Daoy (cell line): ENCODE measurements at regions not wholly inside any gene's neighbourhood (a gene's known extent, or its start where the extent isn't known, plus 50 kb on each side); places are given as distances from the start of the nearest gene placed in this dataset.

Source experiments
- DNase-seq: peaks from one replicate; pipeline ENCODE4 v3.0.0-alpha.2; 2015; ENCODE audit warnings: low read depth

DNA sequence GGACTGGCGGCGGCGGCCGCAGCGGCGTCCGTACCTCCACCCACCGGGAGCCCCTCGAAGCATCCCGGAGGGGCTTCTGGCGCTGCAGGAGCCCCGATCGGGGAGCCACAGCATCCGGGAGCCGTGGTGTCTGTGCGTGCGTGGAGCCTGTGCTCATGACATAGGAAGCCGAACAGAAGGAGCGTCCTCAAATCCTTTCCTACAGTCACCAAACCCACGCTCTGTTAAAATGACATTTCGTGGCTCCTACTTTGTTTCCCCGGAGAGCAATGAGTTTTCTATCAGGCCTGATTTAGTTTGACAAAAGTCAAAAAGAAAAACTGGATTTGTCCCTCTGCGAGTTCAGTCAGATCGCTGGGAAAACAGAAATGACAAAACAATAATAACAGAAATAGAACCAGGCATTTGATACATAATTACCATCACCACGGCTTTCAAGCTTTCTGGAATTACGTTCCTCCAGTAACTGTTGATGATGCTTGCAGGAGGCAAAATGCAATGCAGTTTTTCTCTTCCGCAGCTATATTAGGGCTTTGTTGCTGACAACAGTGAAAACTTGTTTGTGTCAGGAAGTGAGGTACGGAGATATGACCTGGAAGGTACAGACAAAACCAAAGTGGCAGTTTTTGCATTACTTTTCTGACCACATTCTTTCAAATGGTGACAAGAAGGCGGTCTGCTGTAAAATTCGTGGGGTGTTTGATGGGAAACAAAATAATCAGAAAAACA, 219.3 kb upstream of the MKLN1 start:
- DNase-seq = peak; percentile 26

GRCh38 chr7:131109011-131109758, 218.5 kb upstream of the MKLN1 start:
- DNase-seq = peak; percentile 38

GRCh38 chr7:131109759-131110296, 217.8 kb upstream of the MKLN1 start:
- peak; percentile 95 for DNase-seq

- DNase-seq = peak; percentile 68
These were observed 217.2 kb upstream of the MKLN1 start for GRCh38 chr7:131110297-131111080.

GRCh38 chr7:131111081-131111576, 216.5 kb upstream of the MKLN1 start:
- DNase-seq = peak; percentile 73

GRCh38 chr7:131111792-131112191, 215.9 kb upstream of the MKLN1 start:
- DNase-seq = no peak

DNA sequence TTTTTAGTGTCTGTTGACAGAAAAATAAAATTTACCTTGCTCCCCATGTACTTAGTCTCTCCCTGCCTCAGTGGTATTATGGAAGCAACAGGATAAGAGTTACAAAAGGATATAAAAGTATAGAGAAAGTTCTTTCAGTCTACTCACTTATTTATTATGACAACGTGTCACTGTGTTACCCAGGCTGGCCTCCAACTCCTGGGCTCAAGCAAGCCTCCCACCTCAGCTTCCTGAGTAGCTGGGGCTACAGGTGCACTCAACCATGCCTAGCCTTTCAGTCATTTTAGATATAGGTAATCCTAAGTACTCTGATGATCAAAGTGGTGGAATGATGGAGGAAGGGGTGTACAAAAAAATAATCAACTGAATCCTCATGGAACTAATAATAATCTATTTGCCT, 215.2 kb upstream of the MKLN1 start:
- no peak for DNase-seq

DNA sequence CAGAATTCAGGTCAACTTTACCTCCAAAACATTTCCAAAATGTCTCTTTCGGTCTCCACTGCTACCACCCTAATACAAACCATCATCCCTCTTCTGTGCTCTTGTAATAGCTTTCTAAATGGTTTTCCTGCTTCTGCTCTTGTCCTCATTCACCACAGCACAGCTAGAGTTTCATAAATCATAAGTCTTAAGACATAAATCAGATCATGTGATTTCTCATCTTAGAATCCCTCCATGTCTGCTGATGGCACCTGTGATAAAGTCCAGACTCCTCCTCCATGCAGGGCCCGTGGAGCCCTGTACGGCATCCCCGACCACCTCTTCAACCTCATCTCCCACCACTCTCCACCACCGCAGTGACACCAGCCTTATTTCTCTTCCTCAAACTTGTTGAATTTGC, 212.3 kb upstream of the MKLN1 start:
- DNase-seq = no peak

DNA sequence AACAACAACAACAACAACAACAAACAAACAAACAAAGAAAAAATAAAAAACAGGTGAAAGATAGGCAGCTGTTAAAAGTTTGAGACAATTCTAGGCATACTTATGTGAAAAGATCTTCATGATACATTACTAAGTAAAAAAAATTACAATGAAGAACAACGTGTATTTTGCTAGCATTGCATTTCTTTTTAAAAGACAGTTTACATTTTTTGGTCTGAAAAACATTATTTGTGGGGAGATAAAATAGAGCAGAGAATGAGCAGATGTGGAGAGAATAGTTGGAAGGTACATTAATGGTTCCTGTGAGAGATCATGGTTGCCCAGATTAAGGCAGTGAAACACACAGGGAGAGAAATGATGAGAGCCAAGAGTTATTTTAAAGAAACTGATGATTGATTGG, 210.2 kb upstream of the MKLN1 start:
- no peak for DNase-seq

DNA sequence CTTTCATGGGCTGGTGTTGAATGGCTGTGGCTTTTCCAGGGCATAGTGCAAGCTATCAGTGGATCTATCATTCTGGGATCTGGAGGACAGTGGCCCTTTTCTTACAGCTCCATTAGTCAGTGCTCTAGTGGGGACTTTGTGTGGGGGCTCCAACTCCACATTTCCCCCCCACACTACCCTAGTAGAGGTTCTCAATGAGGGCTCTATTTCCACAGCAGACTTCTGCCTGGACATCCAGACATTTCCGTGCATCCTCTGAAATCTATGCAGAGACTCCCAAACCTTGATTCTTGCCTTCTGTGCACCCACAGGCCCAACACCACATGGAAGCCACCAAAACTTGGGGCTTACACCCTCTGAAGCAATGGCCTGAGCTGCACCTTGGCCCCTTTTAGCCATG, 208.3 kb upstream of the MKLN1 start:
- DNase-seq = no peak

GRCh38 chr7:131122394-131122793, 205.3 kb upstream of the MKLN1 start:
- DNase-seq = no peak

- DNase-seq = no peak
These were observed 203.6 kb upstream of the MKLN1 start for GRCh38 chr7:131124001-131124629.

- DNase-seq = no peak
These were observed 202.8 kb upstream of the MKLN1 start for GRCh38 chr7:131124867-131125266.

DNA sequence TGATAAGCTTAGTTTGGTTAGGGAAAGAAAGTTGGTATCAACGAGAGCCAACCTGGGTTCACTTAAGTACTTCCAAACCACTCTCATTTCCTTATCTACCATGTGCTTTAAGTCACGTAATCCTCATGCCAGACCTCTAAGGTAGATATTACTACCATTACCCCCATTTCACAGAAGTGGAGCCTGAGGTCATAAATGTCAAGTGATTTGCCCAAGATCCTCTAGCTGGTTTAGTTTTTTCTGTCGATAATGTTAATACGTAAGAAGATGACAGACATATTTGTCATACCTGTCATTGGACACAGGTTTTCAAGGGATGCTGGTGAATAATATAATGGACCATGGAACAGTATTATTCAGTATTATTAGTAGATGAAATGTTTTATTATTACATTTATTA, 197.4 kb upstream of the MKLN1 start:
- DNase-seq = no peak

DNA sequence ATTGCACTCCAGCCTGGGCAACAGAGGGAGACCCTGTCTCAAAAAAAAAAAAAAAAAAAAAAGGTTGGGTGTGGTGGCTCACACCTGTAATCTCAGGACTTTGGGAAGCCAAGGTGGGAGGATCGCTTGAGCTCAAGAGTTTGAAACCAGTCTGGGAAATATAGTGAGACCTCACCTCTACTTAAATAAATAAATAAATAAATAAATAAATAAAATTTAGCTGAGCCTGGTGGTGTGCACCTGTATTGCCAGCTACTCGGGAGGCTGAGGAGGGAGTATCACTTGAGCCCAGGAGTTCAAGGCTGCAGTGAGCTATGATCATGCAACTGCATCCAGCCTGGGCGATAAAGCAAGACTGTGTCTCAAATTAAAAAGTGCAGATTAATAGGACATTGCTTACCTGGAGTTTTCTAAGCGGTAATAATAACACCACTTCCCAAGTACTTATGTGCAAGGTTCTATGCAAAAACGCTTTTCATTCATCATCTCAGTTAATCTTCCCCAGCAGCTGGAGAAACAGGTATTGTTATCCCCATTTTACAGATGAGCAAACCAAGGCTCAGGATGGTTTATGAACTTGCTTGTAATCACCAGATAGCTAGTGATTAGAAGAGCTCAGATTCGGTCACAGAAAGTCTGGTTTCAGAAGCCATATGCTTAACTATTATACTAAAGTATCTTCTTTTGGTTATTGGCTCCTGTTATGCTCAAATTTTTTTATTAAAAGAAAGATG, 196.5 kb upstream of the MKLN1 start:
- DNase-seq = no peak

GRCh38 chr7:131131746-131132431, 195.8 kb upstream of the MKLN1 start:
- no peak for DNase-seq

DNA sequence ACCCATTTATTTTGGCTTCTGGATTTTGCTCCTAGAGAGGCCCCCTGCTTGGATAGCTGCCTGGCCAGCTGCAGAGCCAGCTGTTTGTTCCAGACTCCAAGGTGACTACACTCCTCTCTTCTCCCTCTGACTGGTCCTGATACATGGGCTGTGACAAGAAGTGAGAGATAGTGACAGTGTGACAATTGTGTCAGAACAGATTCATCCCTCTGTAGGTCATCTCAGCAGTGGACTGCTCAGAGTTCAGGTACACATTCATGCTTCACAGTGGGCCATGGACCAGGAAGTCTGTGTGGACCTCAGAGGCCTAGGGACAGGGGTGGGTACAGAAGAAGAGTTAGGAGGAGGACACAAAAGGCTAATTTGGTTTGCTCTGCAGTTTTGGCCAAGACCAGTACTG, 188.2 kb upstream of the MKLN1 start:
- DNase-seq = no peak

- no peak for DNase-seq
These were observed 186.2 kb upstream of the MKLN1 start for GRCh38 chr7:131141443-131141967.

DNA sequence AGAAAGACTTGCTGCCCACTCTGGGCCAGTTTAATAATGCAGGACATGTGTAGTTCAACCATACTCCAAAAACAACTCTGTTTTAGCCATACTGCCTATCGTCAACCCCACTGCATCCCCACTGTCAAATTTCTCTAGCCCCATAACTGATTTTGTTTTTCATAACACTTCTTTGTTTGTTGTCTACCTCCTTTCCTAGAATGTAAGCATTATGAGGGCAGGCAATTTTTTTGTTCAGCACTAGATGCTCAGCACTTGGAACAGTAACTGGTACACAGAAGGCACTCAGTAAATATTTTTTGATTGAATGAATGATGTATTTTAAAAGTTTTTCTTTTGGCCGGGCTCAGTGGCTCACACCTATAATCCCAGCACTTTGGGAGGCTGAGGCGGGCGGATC, 183.8 kb upstream of the MKLN1 start:
- DNase-seq = no peak

DNA sequence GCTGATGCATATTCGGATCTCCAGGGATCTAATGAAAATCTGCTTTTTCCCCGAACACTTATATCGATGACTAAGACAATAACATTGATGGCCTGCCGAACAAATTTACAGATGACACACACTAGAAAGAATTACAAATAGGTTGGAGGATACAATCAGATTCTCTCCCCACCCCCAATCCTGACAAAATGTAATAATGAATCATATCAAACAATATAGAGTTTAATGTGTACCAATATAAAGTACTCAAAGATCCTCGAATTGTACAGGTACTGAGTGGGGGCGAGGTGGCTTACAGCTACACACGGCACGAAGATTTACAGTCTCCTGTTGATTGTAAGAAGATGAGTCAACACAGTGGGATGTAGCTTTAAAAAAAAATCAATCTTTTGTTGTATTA, 182.7 kb upstream of the MKLN1 start:
- DNase-seq = no peak
